ENCODE measurements at regions not wholly inside any gene's neighbourhood (a gene's known extent, or its start where the extent isn't known, plus 50 kb on each side); places are given as distances from the start of the nearest gene placed in this dataset.

DNA sequence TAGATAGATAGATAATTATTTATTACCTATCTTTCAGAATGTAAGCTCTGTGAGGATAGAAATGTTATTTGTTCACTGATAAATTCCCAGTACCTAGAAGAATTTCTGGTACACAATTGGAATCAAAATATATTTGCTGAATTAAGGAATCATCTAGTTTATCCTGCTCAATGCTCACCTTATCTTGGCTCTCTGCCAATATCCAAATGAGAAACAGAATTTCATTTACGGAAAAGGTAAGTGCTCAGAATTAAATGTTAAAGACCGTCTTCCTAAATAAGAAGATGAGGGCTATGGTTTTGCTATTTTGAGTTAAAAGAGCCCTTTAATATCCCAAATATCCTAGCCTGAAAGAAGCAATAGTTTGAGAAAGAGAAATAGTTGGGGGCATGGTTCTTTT, 232.1 kb upstream of the PDE4D start:
- TF ChIP-seq, protein P1, sequence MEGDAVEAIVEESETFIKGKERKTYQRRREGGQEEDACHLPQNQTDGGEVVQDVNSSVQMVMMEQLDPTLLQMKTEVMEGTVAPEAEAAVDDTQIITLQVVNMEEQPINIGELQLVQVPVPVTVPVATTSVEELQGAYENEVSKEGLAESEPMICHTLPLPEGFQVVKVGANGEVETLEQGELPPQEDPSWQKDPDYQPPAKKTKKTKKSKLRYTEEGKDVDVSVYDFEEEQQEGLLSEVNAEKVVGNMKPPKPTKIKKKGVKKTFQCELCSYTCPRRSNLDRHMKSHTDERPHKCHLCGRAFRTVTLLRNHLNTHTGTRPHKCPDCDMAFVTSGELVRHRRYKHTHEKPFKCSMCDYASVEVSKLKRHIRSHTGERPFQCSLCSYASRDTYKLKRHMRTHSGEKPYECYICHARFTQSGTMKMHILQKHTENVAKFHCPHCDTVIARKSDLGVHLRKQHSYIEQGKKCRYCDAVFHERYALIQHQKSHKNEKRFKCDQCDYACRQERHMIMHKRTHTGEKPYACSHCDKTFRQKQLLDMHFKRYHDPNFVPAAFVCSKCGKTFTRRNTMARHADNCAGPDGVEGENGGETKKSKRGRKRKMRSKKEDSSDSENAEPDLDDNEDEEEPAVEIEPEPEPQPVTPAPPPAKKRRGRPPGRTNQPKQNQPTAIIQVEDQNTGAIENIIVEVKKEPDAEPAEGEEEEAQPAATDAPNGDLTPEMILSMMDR (IDR thresholded peaks at IDR 0.05; ENCODE audit: insufficient read depth, low read depth, low read length, missing control alignments), result no peak
- no peak for DNase-seq (ENCODE audit: low read depth)
- no peak overlapping the region for H3K4me3 ChIP-seq (ENCODE audit: low read length)

- TF ChIP-seq, protein P1 (IDR thresholded peaks at IDR 0.05; ENCODE audit: insufficient read depth, low read depth, low read length, missing control alignments), result no peak
- DNase-seq (ENCODE audit: low read depth), result peak; percentile 77
- H3K4me3 ChIP-seq (ENCODE audit: low read length), result no peak overlapping the region
Measured at GRCh38 chr5:60102961-60103693, 209.6 kb upstream of the PDE4D start.

DNA sequence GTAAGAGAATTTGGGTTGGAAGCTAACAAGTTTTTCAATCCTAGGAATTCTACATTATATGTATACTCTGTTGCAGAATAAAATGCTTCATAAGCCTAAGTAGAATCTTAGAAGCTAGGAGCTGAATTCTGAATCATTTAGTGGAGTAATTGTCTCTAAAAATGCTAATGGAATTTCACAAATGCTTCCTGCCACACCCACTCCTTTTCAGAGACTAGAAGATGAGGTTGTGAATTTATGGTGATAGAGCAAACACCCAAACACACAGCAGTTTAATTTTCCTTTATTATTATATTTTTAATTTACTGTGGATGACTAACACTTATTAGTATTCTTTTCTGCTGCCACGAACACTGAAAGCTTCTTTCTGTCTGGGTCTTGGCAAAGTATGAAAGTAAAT, 208.0 kb upstream of the PDE4D start:
- DNase-seq (ENCODE audit: low read depth), result peak; percentile 24
- H3K4me3 ChIP-seq (ENCODE audit: low read length), result no peak overlapping the region
- TF ChIP-seq, protein P1 (IDR thresholded peaks at IDR 0.05; ENCODE audit: insufficient read depth, low read depth, low read length, missing control alignments), result no peak

- TF ChIP-seq, protein P1 (IDR thresholded peaks at IDR 0.05; ENCODE audit: insufficient read depth, low read depth, low read length, missing control alignments), result no peak
- DNase-seq (ENCODE audit: low read depth), result peak; percentile 90
Measured at GRCh38 chr5:60092671-60093422, 199.3 kb upstream of the PDE4D start.

GRCh38 chr5:60086583-60086982, 193.1 kb upstream of the PDE4D start:
- TF ChIP-seq, protein P1 (IDR thresholded peaks at IDR 0.05; ENCODE audit: insufficient read depth, low read depth, low read length, missing control alignments), result no peak
- DNase-seq (ENCODE audit: low read depth), result no peak
- no peak overlapping the region for H3K4me3 ChIP-seq (ENCODE audit: low read length)

More at GRCh38 chr5:60092671-60093422, 199.3 kb upstream of the PDE4D start:
- no peak overlapping the region for H3K4me3 ChIP-seq (ENCODE audit: low read length)

DNA sequence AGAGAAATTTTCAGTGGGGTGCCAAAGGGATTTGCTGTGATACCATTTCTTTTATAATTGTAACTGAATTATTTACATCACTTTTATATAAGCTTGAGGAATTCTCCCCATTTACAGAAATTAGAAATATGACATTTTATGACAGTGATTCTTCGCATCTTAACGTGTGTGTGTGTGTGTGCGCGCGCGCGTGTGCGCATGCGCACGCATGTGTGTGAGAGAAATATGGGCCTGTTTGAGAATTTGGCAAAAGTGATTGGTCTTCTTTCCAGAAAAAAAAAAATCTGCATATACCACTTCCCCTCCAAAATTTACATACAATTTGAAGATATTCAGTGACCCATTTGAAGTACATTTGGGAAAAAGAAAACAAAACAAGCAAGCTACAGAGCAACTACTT, 190.7 kb upstream of the PDE4D start:
- TF ChIP-seq, protein P1 (IDR thresholded peaks at IDR 0.05; ENCODE audit: insufficient read depth, low read depth, low read length, missing control alignments), result no peak
- no peak overlapping the region for H3K4me3 ChIP-seq (ENCODE audit: low read length)
- no peak for DNase-seq (ENCODE audit: low read depth)
